Suprapubic skin (tissue), 3 donors: ENCODE measurements at regions not wholly inside any gene's neighbourhood (a gene's known extent, or its start where the extent isn't known, plus 50 kb on each side); places are given as distances from the start of the nearest gene placed in this dataset.

Experiments used
- CTCF ChIP-seq, 2 donors: fragments of 200-600 bp in 1 of 2; fragments of 450-650 bp in 1 of 2; sonication (generic) in 1 of 2; IDR thresholded peaks; one replicate each; pipeline ENCODE4 v1.5.1; 2016 to 2019; ENCODE audit warnings: antibody characterized with exemption in 2 of 2, mild to moderate bottlenecking in 1 of 2, moderate library complexity in 1 of 2
- POLR2AphosphoS5 ChIP-seq, 3 donors: sonication (generic); formaldehyde crosslinking; IDR thresholded peaks; one replicate each; pipeline ENCODE4 v1.6.1; 2017; ENCODE audit warnings: antibody characterized with exemption in 3 of 3

GRCh38 chr1:61556631-61557030 lies 168.3 kb downstream of the TM2D1 start:
- TF ChIP-seq CTCF (IDR thresholded peaks at IDR 0.05) (no peak), POLR2AphosphoS5 (IDR thresholded peaks at IDR 0.05) (no peak)
